ENCODE measurements at regions not wholly inside any gene's neighbourhood (a gene's known extent, or its start where the extent isn't known, plus 50 kb on each side); places are given as distances from the start of the nearest gene placed in this dataset.

GRCh38 chr9:80569236-80569635, 997.5 kb downstream of the TLE4 start:
- DNase-seq (ENCODE audit: low read depth): no peak

- DNase-seq (ENCODE audit: low read depth): peak; percentile 8
These were observed 989.8 kb downstream of the TLE4 start for GRCh38 chr9:80561526-80561925.

- DNase-seq (ENCODE audit: low read depth): peak; percentile 5
These were observed 989.2 kb downstream of the TLE4 start for GRCh38 chr9:80560976-80561375.

- no peak for DNase-seq (ENCODE audit: low read depth)
These were observed 985.5 kb downstream of the TLE4 start for GRCh38 chr9:80557256-80557655.

GRCh38 chr9:80556631-80557030, 984.9 kb downstream of the TLE4 start:
- no peak for DNase-seq (ENCODE audit: low read depth)

- DNase-seq (ENCODE audit: low read depth): no peak
These were observed 984.1 kb downstream of the TLE4 start for GRCh38 chr9:80555782-80556325.

GRCh38 chr9:80554856-80555255, 983.1 kb downstream of the TLE4 start:
- DNase-seq (ENCODE audit: low read depth): no peak

GRCh38 chr9:80554301-80554700, 982.5 kb downstream of the TLE4 start:
- DNase-seq (ENCODE audit: low read depth): no peak

- no peak for DNase-seq (ENCODE audit: low read depth)
These were observed 981.2 kb downstream of the TLE4 start for GRCh38 chr9:80552931-80553330.

- no peak for DNase-seq (ENCODE audit: low read depth)
These were observed 978.4 kb downstream of the TLE4 start for GRCh38 chr9:80550181-80550580.

- DNase-seq (ENCODE audit: low read depth): no peak
These were observed 975.8 kb downstream of the TLE4 start for GRCh38 chr9:80547613-80548012.

GRCh38 chr9:80540387-80540786, 968.6 kb downstream of the TLE4 start:
- no peak for DNase-seq (ENCODE audit: low read depth)

- DNase-seq (ENCODE audit: low read depth): no peak
These were observed 967.2 kb downstream of the TLE4 start for GRCh38 chr9:80538976-80539375.

GRCh38 chr9:80522465-80522864, 950.7 kb downstream of the TLE4 start:
- no peak for DNase-seq (ENCODE audit: low read depth)

GRCh38 chr9:80521151-80521550, 949.4 kb downstream of the TLE4 start:
- no peak for DNase-seq (ENCODE audit: low read depth)

GRCh38 chr9:80520231-80520630, 948.5 kb downstream of the TLE4 start:
- DNase-seq (ENCODE audit: low read depth): no peak

GRCh38 chr9:80518441-80518840, 946.7 kb downstream of the TLE4 start:
- DNase-seq (ENCODE audit: low read depth): no peak

- no peak for DNase-seq (ENCODE audit: low read depth)
These were observed 944.9 kb downstream of the TLE4 start for GRCh38 chr9:80516679-80517078.

GRCh38 chr9:80509358-80509757, 937.6 kb downstream of the TLE4 start:
- no peak for DNase-seq (ENCODE audit: low read depth)

GRCh38 chr9:80507611-80508010, 935.8 kb downstream of the TLE4 start:
- no peak for DNase-seq (ENCODE audit: low read depth)

- DNase-seq (ENCODE audit: low read depth): no peak
These were observed 933.0 kb downstream of the TLE4 start for GRCh38 chr9:80504601-80505230.

- no peak for DNase-seq (ENCODE audit: low read depth)
These were observed 932.0 kb downstream of the TLE4 start for GRCh38 chr9:80503671-80504281.

- DNase-seq (ENCODE audit: low read depth): no peak
These were observed 930.5 kb downstream of the TLE4 start for GRCh38 chr9:80502306-80502705.
